ENCODE measurements at regions not wholly inside any gene's neighbourhood (a gene's known extent, or its start where the extent isn't known, plus 50 kb on each side); places are given as distances from the start of the nearest gene placed in this dataset.

GRCh38 chr3:102866845-102867244 lies 432.0 kb downstream of the ZPLD1 start:
- Histone ChIP-seq H3K9me3 (no peaks in the 10 kb centered on the region), H3K4me3 (no peak overlapping the region), H3K27me3 (no peaks in the 10 kb centered on the region), H3K27ac (no peak overlapping the region), H3K36me3 (no peaks in the 10 kb centered on the region), H3K4me1 (no peaks in the 10 kb centered on the region)
- intact Hi-C loops (cut with DNase I): no loop called here
- no peak for DNase-seq (ENCODE audit: extremely low spot score in 2 of 2)
- TF ChIP-seq POLR2AphosphoS5 (IDR thresholded peaks at IDR 0.05; ENCODE audit: insufficient read depth in 1 of 2, low read depth in 1 of 2) (no peak), CTCF (IDR thresholded peaks at IDR 0.05) (no peak), POLR2A (IDR thresholded peaks at IDR 0.05) (no peak)

DNA sequence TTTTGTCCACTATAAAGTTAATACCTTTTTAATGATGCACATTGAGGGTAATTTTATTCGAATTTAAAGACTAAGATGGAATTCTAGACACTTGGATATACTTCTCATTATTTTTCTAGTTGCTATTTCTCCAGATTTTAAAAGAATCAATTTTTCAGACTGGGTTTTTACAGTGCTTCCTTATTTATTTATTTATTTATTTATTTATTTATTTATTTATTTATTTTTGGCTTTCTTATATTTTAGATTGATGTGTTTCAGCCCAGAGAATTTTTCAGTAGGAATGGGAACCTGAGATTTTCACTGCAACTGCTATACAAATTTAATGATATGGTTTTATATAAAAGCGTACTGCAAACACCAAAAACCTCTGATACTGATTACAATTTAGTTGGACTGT lies 448.7 kb downstream of the ZPLD1 start:
- intact Hi-C loops (cut with DNase I): no loop called here
- no peaks in the 10 kb centered on the region for H3K36me3 ChIP-seq
- no peak for DNase-seq (ENCODE audit: extremely low spot score in 2 of 2)
- no peaks in the 10 kb centered on the region for H3K27me3 ChIP-seq
- H3K4me1 ChIP-seq: no peaks in the 10 kb centered on the region
- no peak for TF ChIP-seq POLR2AphosphoS5 (IDR thresholded peaks at IDR 0.05; ENCODE audit: insufficient read depth in 1 of 2, low read depth in 1 of 2)
- no peaks in the 10 kb centered on the region for H3K9me3 ChIP-seq
- H3K4me3 ChIP-seq: no peak overlapping the region
- no peak overlapping the region for H3K27ac ChIP-seq

- Histone ChIP-seq H3K36me3 (no peaks in the 10 kb centered on the region), H3K4me1 (no peaks in the 10 kb centered on the region), H3K27ac (no peak overlapping the region), H3K9me3 (no peaks in the 10 kb centered on the region), H3K27me3 (no peaks in the 10 kb centered on the region), H3K4me3 (no peak overlapping the region)
- no peak for DNase-seq (ENCODE audit: extremely low spot score in 2 of 2)
- intact Hi-C loops (cut with DNase I): no loop called here
- TF ChIP-seq POLR2AphosphoS5 (IDR thresholded peaks at IDR 0.05; ENCODE audit: insufficient read depth in 1 of 2, low read depth in 1 of 2) (no peak), CTCF (IDR thresholded peaks at IDR 0.05) (no peak), POLR2A (IDR thresholded peaks at IDR 0.05) (no peak)
Observed at GRCh38 chr3:102885289-102885688, 450.5 kb downstream of the ZPLD1 start.

- Histone ChIP-seq H3K4me1 (no peaks in the 10 kb centered on the region), H3K27me3 (no peaks in the 10 kb centered on the region), H3K27ac (no peak overlapping the region), H3K9me3 (no peaks in the 10 kb centered on the region), H3K4me3 (no peak overlapping the region), H3K36me3 (no peaks in the 10 kb centered on the region)
- no peak for DNase-seq (ENCODE audit: extremely low spot score in 2 of 2)
- TF ChIP-seq POLR2A (IDR thresholded peaks at IDR 0.05) (no peak), CTCF (IDR thresholded peaks at IDR 0.05) (no peak), POLR2AphosphoS5 (IDR thresholded peaks at IDR 0.05; ENCODE audit: insufficient read depth in 1 of 2, low read depth in 1 of 2) (no peak)
- intact Hi-C loops (cut with DNase I): no loop called here
Observed at GRCh38 chr3:102887431-102887830, 452.6 kb downstream of the ZPLD1 start.

GRCh38 chr3:102896851-102897621 lies 462.2 kb downstream of the ZPLD1 start:
- no peaks in the 10 kb centered on the region for H3K4me1 ChIP-seq
- intact Hi-C loops (cut with DNase I): no loop called here
- no peaks in the 10 kb centered on the region for H3K36me3 ChIP-seq
- no peak overlapping the region for H3K4me3 ChIP-seq
- no peak for DNase-seq (ENCODE audit: extremely low spot score in 2 of 2)
- no peaks in the 10 kb centered on the region for H3K27me3 ChIP-seq
- no peaks in the 10 kb centered on the region for H3K9me3 ChIP-seq
- no peak overlapping the region for H3K27ac ChIP-seq
- TF ChIP-seq CTCF (IDR thresholded peaks at IDR 0.05) (no peak), POLR2AphosphoS5 (IDR thresholded peaks at IDR 0.05; ENCODE audit: insufficient read depth in 1 of 2, low read depth in 1 of 2) (no peak), POLR2A (IDR thresholded peaks at IDR 0.05) (no peak)
